ENCODE measurements at regions not wholly inside any gene's neighbourhood (a gene's known extent, or its start where the extent isn't known, plus 50 kb on each side); places are given as distances from the start of the nearest gene placed in this dataset.
"Not testable (repeated sequence)": the region's sequence is repeated elsewhere in the genome, so short reads cannot be mapped to it uniquely, and the experiment has no call there.

DNA sequence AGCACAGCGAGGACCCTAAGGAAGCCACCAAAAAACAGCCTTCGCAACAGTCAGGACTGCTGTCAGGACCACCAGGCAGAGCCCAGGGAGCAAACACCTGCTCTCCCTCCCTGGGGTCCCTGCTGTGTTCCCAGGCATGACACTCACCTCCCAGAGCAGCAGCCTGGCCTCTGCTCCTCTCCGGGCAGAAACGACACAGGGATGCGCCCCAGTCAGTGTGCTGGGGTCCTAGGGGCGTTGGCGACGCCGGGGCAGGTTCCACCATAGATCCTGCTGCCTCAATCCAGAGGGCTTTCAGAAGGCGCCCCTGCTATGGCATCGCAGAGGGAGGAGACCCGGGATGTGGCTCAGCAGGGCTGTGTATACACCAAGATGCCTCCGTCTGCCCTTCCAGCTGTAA is 169.7 kb upstream of the FOXD4L5 start:
- TF ChIP-seq CTCF (IDR thresholded peaks at IDR 0.05; ENCODE audit: low read length); EZH2 (optimal IDR thresholded peaks at IDR 0.05; ENCODE audit: low read depth, low read length): not testable (repeated sequence)

Data from MM.1S (cell line).